Uterus (tissue), 2 donors: ENCODE measurements at regions not wholly inside any gene's neighbourhood (a gene's known extent, or its start where the extent isn't known, plus 50 kb on each side); places are given as distances from the start of the nearest gene placed in this dataset.

Experiments
- CTCF ChIP-seq, 4 experiments: fragments of 200-600 bp in 2 of 4; fragments of 450-650 bp in 2 of 4; sonication (generic) in 2 of 4; IDR thresholded peaks; one replicate each; pipeline ENCODE4 v1.5.1; 2016 to 2019; ENCODE audit warnings: antibody characterized with exemption in 4 of 4, mild to moderate bottlenecking in 2 of 4, moderate library complexity in 1 of 4
- POLR2A ChIP-seq, 2 donors: fragments of 450-650 bp; IDR thresholded peaks; one replicate each; pipeline ENCODE4 v1.6.1; 2016; ENCODE audit warnings: antibody characterized with exemption in 2 of 2, mild to moderate bottlenecking in 1 of 2, moderate library complexity in 1 of 2

GRCh38 chr4:181189751-181190150, 1053.5 kb upstream of the TENM3 start:
- TF ChIP-seq CTCF (IDR thresholded peaks at IDR 0.05), result no peak
- TF ChIP-seq POLR2A (IDR thresholded peaks at IDR 0.05), result no peak
